ENCODE measurements at regions not wholly inside any gene's neighbourhood (a gene's known extent, or its start where the extent isn't known, plus 50 kb on each side); places are given as distances from the start of the nearest gene placed in this dataset.

GRCh38 chr3:74021449-74021848, 396.7 kb upstream of the PDZRN3 start:
- TF ChIP-seq MXI1 (IDR thresholded peaks at IDR 0.05; ENCODE audit: low read depth, low read length) (no peak), TCF12 (IDR thresholded peaks at IDR 0.05) (no peak), RAD21 (IDR thresholded peaks at IDR 0.05; ENCODE audit: low read length) (no peak), TAF1 (IDR thresholded peaks at IDR 0.05; ENCODE audit: borderline replicate concordance, low read depth, low read length) (no peak), POLR2AphosphoS5 (IDR thresholded peaks at IDR 0.05; ENCODE audit: low read depth, low read length) (no peak), TEAD4 (IDR thresholded peaks at IDR 0.05; ENCODE audit: borderline replicate concordance, insufficient read depth) (no peak), YY1 (IDR thresholded peaks at IDR 0.05; ENCODE audit: low read depth) (no peak), PBX3 (IDR thresholded peaks at IDR 0.05) (no peak), CHD2 (IDR thresholded peaks at IDR 0.05; ENCODE audit: low read length, partially characterized antibody) (no peak), RFX5 (IDR thresholded peaks at IDR 0.05; ENCODE audit: low read length) (no peak)
- TF ChIP-seq, protein P1, sequence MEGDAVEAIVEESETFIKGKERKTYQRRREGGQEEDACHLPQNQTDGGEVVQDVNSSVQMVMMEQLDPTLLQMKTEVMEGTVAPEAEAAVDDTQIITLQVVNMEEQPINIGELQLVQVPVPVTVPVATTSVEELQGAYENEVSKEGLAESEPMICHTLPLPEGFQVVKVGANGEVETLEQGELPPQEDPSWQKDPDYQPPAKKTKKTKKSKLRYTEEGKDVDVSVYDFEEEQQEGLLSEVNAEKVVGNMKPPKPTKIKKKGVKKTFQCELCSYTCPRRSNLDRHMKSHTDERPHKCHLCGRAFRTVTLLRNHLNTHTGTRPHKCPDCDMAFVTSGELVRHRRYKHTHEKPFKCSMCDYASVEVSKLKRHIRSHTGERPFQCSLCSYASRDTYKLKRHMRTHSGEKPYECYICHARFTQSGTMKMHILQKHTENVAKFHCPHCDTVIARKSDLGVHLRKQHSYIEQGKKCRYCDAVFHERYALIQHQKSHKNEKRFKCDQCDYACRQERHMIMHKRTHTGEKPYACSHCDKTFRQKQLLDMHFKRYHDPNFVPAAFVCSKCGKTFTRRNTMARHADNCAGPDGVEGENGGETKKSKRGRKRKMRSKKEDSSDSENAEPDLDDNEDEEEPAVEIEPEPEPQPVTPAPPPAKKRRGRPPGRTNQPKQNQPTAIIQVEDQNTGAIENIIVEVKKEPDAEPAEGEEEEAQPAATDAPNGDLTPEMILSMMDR (IDR thresholded peaks at IDR 0.05): no peak
- TF ChIP-seq, protein P2, sequence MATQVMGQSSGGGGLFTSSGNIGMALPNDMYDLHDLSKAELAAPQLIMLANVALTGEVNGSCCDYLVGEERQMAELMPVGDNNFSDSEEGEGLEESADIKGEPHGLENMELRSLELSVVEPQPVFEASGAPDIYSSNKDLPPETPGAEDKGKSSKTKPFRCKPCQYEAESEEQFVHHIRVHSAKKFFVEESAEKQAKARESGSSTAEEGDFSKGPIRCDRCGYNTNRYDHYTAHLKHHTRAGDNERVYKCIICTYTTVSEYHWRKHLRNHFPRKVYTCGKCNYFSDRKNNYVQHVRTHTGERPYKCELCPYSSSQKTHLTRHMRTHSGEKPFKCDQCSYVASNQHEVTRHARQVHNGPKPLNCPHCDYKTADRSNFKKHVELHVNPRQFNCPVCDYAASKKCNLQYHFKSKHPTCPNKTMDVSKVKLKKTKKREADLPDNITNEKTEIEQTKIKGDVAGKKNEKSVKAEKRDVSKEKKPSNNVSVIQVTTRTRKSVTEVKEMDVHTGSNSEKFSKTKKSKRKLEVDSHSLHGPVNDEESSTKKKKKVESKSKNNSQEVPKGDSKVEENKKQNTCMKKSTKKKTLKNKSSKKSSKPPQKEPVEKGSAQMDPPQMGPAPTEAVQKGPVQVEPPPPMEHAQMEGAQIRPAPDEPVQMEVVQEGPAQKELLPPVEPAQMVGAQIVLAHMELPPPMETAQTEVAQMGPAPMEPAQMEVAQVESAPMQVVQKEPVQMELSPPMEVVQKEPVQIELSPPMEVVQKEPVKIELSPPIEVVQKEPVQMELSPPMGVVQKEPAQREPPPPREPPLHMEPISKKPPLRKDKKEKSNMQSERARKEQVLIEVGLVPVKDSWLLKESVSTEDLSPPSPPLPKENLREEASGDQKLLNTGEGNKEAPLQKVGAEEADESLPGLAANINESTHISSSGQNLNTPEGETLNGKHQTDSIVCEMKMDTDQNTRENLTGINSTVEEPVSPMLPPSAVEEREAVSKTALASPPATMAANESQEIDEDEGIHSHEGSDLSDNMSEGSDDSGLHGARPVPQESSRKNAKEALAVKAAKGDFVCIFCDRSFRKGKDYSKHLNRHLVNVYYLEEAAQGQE (IDR thresholded peaks at IDR 0.05; ENCODE audit: low read depth, low read length): no peak
